Spleen (tissue), 11 donors: ENCODE measurements at regions not wholly inside any gene's neighbourhood (a gene's known extent, or its start where the extent isn't known, plus 50 kb on each side); places are given as distances from the start of the nearest gene placed in this dataset.
"Not testable (repeated sequence)": the region's sequence is repeated elsewhere in the genome, so short reads cannot be mapped to it uniquely, and the experiment has no call there.

Experiments used
- DNase-seq: peaks from one replicate; pipeline ENCODE4 v3.0.0-alpha.2; 2020
- H3K27ac ChIP-seq, 8 donors: fragments of 200-600 bp; sonication (generic) in 7 of 8; 1 replicate in 4 of 8; 2 replicates in 4 of 8; pipeline versions ENCODE4 v1.5.0 to v1.8.0; 2016 to 2021; ENCODE audit warnings: inconsistent platforms in 4 of 8, mild to moderate bottlenecking in 4 of 8, moderate library complexity in 1 of 8
- H3K27me3 ChIP-seq, 7 donors: fragments of 200-600 bp; sonication (generic) in 6 of 7; replicated peaks in 1 of 7; 1 replicate in 4 of 7; 2 replicates in 3 of 7; pipeline versions ENCODE4 v1.5.0 to v1.8.0; 2016 to 2021; ENCODE audit warnings: inconsistent platforms in 3 of 7, mild to moderate bottlenecking in 1 of 7
- H3K36me3 ChIP-seq, 6 donors: fragments of 200-600 bp; sonication (generic) in 5 of 6; 1 replicate in 4 of 6; 2 replicates in 2 of 6; pipeline versions ENCODE4 v1.5.0 to v1.8.0; 2016 to 2021; ENCODE audit warnings: inconsistent platforms in 2 of 6
- H3K4me1 ChIP-seq, 6 donors: fragments of 200-600 bp; sonication (generic) in 5 of 6; 1 replicate in 3 of 6; 2 replicates in 3 of 6; pipeline versions ENCODE4 v1.5.0 to v1.8.0; 2016 to 2021; ENCODE audit warnings: inconsistent platforms in 3 of 6
- H3K4me3 ChIP-seq, 8 donors: fragments of 200-600 bp; sonication (generic) in 7 of 8; 1 replicate in 4 of 8; 2 replicates in 4 of 8; pipeline versions ENCODE4 v1.5.0 to v1.8.0; 2016 to 2021; ENCODE audit warnings: inconsistent platforms in 4 of 8, mild to moderate bottlenecking in 4 of 8, moderate library complexity in 2 of 8
- H3K9me3 ChIP-seq, 8 donors: fragments of 200-600 bp; sonication (generic) in 7 of 8; 1 replicate in 4 of 8; 2 replicates in 4 of 8; pipeline versions ENCODE4 v1.5.0 to v1.8.0; 2016 to 2021; ENCODE audit warnings: inconsistent platforms in 4 of 8
- POLR2A ChIP-seq, 3 donors: fragments of 450-650 bp; IDR thresholded peaks; one replicate each; pipeline ENCODE4 v1.5.1; 2017; ENCODE audit warnings: antibody characterized with exemption in 3 of 3, mild to moderate bottlenecking in 1 of 3
- POLR2AphosphoS5 ChIP-seq, 3 donors: sonication (generic); formaldehyde crosslinking; IDR thresholded peaks; one replicate each; pipeline ENCODE4 v1.5.1; 2017; ENCODE audit warnings: antibody characterized with exemption in 3 of 3
- WGBS, 5 donors: extraction: QIAGEN DNeasy Blood & Tissue Kit in 3 of 5; methylation state at CpG; one replicate each; pipeline versions ENCODE4 v1.1.5 to v1.1.7; 2013 to 2018; 5-methylcytosine and 5-hydroxymethylcytosine counted together
- intact Hi-C: fragments of 100-400 bp; cut with DNase I; formaldehyde crosslinking; loops from one replicate; pipeline ENCODE4 v1.15.0; 2023; ENCODE audit warnings: low total_unique reads
- TF ChIP-seq, protein P1 (sequence below), 11 experiments: fragments of 200-600 bp in 7 of 11; fragments of 450-650 bp in 4 of 11; sonication (generic) in 4 of 11; IDR thresholded peaks in 8 of 11; conservative IDR thresholded peaks in 3 of 11; 1 replicate in 7 of 11; 2 replicates in 4 of 11; pipeline versions ENCODE4 v1.4.0 to v1.8.0; 2016 to 2021; ENCODE audit warnings: antibody characterized with exemption in 11 of 11, inconsistent platforms in 4 of 11, mild to moderate bottlenecking in 1 of 11
- donor health status: healthy with polysubstance abuse.
- donor health status: DM: no; HTN: no; CAD: no; lungs with moderate emphysema.
- donor health status: DM: no; HTN: no; CAD: no.
- donor health status: Bipolar disorder and iron deficiency.
- donor health status: healthy.
- donor health status: DM: no; HTN: no; CAD: no.
- donor health status: DM: yes; HTN: yes; CAD: no.

DNA sequence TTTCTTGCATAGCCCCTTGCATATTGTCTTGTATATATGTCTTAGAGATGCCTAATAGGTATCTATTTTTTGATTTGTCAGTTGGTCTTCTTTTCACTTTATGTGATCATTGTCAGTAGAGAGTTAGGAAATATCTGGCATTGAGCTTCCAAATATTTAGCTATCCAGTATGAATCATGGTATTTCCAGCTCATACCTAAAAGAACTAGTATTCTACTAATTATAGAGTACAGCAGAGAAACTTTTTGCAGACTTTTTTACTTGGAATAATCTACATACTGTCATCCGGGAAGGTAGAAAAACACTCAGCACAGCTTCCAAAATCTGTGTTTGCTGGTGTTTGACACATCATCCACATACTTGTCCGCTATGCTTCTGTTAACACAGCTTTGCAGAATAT is 156.4 kb upstream of the HTR1E start:
- no peak for DNase-seq
- intact Hi-C loops = no loop called here
- WGBS, 5 donors = 79 to 88% (median 82%) methylated on average over 2 of the region's 2 CpGs
- Histone ChIP-seq H3K9me3 (no peaks in the 10 kb centered on the region), H3K27me3 (no peaks in the 10 kb centered on the region), H3K36me3 (no peaks in the 10 kb centered on the region), H3K4me1 (no peaks in the 10 kb centered on the region), H3K4me3 (no peak overlapping the region), H3K27ac (no peak overlapping the region)
- TF ChIP-seq, protein P1, sequence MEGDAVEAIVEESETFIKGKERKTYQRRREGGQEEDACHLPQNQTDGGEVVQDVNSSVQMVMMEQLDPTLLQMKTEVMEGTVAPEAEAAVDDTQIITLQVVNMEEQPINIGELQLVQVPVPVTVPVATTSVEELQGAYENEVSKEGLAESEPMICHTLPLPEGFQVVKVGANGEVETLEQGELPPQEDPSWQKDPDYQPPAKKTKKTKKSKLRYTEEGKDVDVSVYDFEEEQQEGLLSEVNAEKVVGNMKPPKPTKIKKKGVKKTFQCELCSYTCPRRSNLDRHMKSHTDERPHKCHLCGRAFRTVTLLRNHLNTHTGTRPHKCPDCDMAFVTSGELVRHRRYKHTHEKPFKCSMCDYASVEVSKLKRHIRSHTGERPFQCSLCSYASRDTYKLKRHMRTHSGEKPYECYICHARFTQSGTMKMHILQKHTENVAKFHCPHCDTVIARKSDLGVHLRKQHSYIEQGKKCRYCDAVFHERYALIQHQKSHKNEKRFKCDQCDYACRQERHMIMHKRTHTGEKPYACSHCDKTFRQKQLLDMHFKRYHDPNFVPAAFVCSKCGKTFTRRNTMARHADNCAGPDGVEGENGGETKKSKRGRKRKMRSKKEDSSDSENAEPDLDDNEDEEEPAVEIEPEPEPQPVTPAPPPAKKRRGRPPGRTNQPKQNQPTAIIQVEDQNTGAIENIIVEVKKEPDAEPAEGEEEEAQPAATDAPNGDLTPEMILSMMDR (IDR thresholded peaks at IDR 0.05 in 8 of 11, conservative IDR thresholded peaks at IDR 0.05 in 3 of 11) = no peak
- TF ChIP-seq POLR2AphosphoS5 (IDR thresholded peaks at IDR 0.05) (no peak), POLR2A (IDR thresholded peaks at IDR 0.05) (no peak)

DNA sequence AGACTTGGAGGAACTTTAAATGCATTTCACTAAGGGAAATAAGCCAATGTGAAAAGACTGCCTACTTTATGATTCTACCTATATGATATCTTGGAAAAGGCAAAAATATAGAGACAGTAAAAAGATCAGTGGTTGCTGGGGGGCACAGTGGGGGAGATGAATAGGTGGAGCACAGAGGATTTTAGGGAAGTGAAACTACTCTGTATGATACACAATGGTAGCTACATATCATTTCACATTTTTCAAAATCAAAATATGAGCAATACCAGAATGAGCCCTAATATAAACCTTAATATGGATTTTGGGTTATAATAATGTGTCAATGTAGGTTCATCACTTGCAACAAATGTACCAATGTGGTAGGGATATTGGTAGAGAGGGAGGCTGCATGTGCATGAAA is 161.4 kb upstream of the HTR1E start:
- Histone ChIP-seq H3K9me3 (peaks cover 0 to 5% (median 0%) of the 10 kb centered on the region in 8 donors), H3K4me3 (no peak overlapping the region), H3K36me3 (no peaks in the 10 kb centered on the region), H3K4me1 (no peaks in the 10 kb centered on the region), H3K27me3 (no peaks in the 10 kb centered on the region), H3K27ac (no peak overlapping the region)
- intact Hi-C loops = no loop called here
- no peak for DNase-seq
- TF ChIP-seq POLR2A (IDR thresholded peaks at IDR 0.05) (no peak), POLR2AphosphoS5 (IDR thresholded peaks at IDR 0.05) (no peak)
- TF ChIP-seq, protein P1 (IDR thresholded peaks at IDR 0.05 in 8 of 11, conservative IDR thresholded peaks at IDR 0.05 in 3 of 11) = no peak

DNA sequence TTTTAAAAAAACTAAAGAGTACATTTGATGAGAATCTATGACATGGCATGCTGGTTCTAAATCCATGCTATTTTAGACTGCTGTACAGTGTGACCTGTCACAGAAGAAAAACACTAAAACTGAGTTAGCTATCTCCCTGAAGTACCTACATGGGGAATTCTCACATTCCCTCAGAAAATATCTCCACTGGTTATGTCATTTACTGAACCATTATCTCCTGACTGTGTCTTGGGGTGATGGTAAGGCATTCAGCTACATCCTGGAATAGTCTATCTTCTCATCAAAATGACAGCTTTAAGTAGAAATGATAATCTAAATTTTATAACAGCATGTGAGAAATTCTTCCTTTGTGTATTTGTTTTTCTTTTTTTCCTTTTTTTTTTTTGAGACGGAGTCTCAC is 172.1 kb upstream of the HTR1E start:
- DNase-seq = no peak
- no peak for TF ChIP-seq POLR2A (IDR thresholded peaks at IDR 0.05)
- TF ChIP-seq POLR2AphosphoS5 (IDR thresholded peaks at IDR 0.05) = no peak
- TF ChIP-seq, protein P1 (IDR thresholded peaks at IDR 0.05 in 8 of 11, conservative IDR thresholded peaks at IDR 0.05 in 3 of 11) = no peak
- Histone ChIP-seq H3K9me3 (peaks cover 0 to 36% (median 7%) of the 10 kb centered on the region in 8 donors), H3K27ac (no peak overlapping the region), H3K27me3 (no peaks in the 10 kb centered on the region), H3K4me3 (no peak overlapping the region), H3K4me1 (no peaks in the 10 kb centered on the region), H3K36me3 (no peaks in the 10 kb centered on the region)
- WGBS, 5 donors = 77 to 89% (median 82%) methylated on average over 1 of the region's 1 CpG
- intact Hi-C loops = no loop called here

DNA sequence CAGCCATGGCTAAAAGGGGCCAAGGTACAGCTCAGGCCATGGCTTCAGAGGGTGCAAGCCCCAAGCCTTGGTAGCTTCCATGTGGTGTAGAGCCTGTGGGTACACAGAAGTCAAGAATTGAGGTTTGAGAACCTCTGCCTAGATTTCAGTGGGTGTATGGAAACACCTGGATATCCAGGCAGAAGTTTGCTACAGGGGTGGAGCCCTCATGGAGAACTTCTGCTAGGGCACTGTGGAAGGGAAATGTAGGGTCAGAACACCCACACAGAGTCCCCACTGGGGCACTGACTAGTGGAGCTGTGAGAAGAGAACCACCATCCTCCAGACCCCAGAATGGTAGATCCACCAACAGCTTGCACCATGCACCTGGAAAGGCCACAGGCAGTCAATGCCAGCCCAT is 177.4 kb upstream of the HTR1E start:
- H3K9me3 ChIP-seq = peaks cover 0 to 37% (median 24%) of the 10 kb centered on the region in 8 donors
- H3K4me3 ChIP-seq, H3K4me1 ChIP-seq, H3K27ac ChIP-seq, intact Hi-C loops, H3K36me3 ChIP-seq, H3K27me3 ChIP-seq, DNase-seq: not testable (repeated sequence)

DNA sequence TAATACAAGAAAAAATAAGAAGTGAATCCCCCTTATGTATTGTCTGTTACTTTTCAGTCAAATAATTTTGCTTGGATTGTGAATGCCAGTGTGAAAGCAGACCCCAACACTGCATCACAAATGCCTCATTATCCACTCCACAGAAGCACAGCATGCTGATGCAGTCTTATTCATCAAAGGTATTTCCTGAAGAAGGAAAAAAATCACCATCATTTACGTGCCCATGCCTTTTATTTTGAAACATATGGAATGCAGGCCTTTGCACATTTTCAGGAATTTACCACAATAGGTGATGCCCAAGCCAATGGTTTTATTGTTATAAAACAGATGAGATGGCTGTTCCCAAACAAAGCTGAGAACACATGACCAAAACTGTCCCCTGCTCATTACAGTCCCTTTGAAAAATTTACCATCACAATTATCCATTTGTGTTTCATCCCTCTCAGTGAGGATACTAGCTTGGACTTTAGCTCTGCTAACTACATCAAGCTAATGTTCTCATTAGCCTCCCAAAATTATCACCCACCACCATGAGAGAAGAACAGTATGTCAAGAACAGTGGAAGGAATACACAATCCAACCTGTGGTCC is 180.6 kb upstream of the HTR1E start:
- WGBS, 5 donors = 13 to 38% (median 26%) methylated on average over 1 of the region's 1 CpG
- intact Hi-C loops = no loop called here
- H3K27ac ChIP-seq = no peak overlapping the region
- TF ChIP-seq POLR2A (IDR thresholded peaks at IDR 0.05) (no peak), POLR2AphosphoS5 (IDR thresholded peaks at IDR 0.05) (no peak)
- TF ChIP-seq, protein P1 (IDR thresholded peaks at IDR 0.05 in 8 of 11, conservative IDR thresholded peaks at IDR 0.05 in 3 of 11) = no peak
- peaks cover 0 to 33% (median 22%) of the 10 kb centered on the region in 8 donors for H3K9me3 ChIP-seq
- H3K4me3 ChIP-seq = no peak overlapping the region
- no peaks in the 10 kb centered on the region for H3K36me3 ChIP-seq
- H3K27me3 ChIP-seq = no peaks in the 10 kb centered on the region
- no peak for DNase-seq
- no peaks in the 10 kb centered on the region for H3K4me1 ChIP-seq
